Activated effector memory CD4-positive, alpha-beta T cell treated with Interleukin-2 at 50 U/mL for 16 hours (primary cell): ENCODE measurements at regions not wholly inside any gene's neighbourhood (a gene's known extent, or its start where the extent isn't known, plus 50 kb on each side); places are given as distances from the start of the nearest gene placed in this dataset.
"Not testable (repeated sequence)": the region's sequence is repeated elsewhere in the genome, so short reads cannot be mapped to it uniquely, and the experiment has no call there.

Experiments
- DNase-seq: peaks from one replicate; pipeline ENCODE4 v3.0.0-alpha.2; 2020

DNA sequence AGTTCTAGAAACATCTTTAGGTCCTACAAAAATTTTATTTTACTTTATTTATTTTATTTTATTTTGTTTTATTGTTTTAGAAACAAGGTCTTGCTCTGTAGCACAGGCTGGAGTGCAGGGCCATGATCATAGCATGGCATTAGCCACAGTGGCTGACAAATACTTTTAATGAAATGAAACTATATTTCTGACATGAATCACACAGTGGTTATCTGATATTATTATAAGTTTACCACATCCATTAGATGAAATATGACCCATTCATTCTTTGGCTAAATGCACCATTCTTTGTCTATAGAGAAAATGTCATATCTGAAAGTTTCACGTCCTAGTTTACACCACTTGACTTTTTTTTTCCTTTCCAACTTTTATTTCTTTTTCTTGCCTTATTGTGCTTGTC is 613.4 kb upstream of the ADAMTS5 start:
- DNase-seq = no peak

DNA sequence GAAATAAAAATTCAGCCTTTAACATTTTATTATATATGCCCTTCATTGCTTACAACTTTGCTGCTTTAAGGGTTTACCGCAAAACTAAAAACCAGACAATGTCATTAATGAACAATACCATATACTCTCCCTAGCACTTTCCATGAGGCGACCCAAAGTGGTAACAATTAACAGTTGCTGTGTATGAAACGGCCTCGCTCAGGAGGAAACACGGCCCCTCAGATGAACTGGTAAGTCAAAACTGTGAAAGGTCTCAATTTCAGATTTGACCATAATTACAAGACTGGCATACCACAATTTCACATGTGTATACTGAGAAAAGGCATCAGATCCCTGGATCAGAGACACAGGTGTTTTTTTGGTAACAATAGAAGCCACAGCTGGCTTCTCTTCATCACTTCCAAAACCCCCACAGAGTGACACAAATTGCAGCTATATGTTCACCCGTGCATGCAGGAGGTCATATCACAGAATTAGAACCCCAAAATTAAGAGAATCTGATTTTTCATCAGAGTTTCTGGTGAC is 611.9 kb upstream of the ADAMTS5 start:
- no peak for DNase-seq

DNA sequence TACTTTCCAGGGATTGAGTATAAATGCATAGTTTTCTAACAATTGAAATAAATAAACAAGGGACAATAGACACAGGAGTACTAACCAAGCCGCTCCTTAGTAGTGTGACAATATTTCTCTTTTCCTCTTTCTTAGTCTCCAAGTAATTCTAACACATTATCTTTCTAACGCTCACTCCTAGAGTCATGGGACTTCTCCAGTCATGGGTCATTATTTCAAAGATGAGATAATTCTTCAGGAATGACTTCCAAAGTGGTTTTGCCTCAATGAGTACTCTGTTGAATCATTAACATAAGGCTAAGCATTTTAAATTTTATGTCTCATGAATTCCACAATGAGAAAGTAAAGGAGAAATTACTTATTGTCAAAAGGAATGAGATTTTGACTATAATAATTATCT is 605.8 kb upstream of the ADAMTS5 start:
- DNase-seq = no peak

DNA sequence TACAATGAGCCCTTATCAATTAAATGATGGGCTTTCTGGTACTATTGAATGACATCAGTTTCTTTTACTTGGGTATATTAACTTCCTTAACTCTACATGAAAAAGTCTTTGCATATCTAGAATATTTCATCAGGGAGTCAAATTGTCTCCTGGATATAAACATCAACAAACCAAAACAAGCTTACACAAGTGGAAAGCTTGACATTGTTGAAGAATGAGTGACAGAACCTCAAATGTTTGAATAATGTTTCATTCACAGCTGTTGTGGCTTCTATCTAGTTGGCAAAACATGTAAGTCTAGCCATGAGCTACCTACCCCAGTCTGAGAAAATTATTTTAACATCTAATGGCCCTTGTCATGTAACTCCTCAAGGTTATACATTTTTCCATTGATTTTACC is 604.8 kb upstream of the ADAMTS5 start:
- no peak for DNase-seq

DNA sequence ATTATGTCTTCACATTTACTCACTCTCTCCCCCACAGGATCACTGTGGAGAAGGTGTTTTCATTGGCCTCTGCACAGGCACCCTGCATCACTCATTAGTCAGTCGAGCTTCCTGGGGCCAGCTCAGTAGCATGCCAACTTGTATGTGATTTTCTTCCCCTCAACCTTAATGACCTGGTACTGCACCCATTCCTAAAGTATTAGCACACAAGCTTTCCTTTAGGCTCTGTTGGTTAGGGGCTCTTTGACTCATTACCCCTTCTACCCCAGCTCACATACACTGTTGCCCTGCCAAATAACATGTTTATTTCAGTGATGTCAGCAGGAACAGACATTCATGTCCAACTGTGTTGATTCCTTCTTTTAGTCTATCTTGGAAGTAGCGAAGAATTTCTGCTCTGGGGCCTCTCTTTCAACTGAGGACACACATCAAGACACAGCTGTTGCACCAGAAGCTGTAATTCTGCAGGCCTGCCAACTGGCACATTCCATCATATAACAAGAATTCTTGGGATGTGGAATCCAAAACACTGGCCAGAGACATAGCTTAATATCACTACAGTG is 603.5 kb upstream of the ADAMTS5 start:
- DNase-seq = no peak

DNA sequence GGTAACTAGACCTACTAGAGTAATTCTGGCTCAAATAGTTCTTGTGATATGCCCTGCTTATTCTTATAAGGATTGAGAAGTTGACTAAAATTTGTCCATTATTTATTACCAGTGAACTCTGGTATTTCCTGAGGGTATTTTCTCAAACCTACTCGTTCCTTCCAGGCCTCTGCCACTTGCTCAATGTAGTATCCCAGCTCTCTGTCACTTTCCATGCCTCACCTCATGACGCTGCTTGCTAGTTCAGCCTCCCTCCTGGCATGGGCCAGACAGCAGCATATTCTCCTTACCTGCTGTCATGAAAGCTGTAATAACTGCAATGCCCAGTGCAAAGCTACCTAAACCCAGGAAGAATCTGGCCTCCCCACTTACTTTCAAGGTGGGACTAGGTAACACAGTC is 602.9 kb upstream of the ADAMTS5 start:
- no peak for DNase-seq

DNA sequence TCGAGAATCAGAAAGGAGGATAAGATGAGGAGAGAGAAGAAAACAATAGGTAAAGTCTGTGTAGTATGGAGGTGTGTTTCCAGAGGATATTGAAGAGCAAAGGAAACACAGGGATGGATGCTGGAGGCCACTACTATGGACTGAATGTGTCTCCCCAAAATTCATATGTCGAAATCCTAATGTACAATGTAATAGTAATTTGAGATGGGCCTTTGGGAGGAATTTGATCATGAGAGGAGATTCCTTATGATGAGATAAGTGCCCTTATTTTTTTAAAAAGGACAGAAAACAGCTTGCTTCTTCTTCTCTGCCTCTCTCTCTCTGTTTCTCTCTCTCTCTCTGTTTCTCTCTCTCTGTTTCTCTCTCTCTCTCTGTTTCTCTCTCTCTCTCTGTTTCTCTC is 602.2 kb upstream of the ADAMTS5 start:
- DNase-seq = no peak

DNA sequence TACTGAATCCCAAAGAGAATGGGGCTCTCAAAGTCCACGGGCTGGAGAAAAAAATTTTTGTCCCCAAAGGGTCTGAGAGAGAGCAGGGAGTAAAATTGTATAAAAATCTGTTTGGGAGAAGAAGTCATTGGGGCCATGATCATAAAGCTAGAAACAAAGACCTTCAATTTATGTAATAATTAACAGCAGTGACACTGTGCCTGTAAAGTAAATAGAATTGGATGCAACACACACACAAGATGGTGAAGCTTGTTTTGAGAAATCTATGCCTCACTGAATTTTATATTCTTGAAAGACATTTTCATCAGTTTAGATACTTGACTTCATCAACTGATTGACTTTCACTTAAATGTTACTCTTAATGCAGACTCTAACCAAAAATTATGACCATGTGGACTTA is 600.5 kb upstream of the ADAMTS5 start:
- no peak for DNase-seq

DNA sequence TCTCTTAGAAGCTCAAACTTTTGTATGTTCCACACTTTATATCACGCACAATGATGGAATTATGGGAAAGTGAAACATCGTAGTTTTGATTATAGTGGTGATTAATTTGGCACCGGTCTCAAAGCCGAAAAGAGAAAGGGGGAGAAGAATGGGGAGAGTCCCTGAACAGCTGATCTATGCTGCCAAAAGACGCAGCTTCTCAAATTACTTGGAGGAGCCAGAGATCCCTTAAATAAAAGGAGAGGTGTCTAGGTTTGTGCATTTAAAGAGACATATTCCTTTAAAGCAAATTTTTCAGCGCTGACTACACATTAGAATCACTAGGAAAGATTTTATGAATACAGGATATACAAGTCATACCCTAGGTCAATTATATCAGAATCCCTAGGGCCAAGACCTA is 599.6 kb upstream of the ADAMTS5 start:
- no peak for DNase-seq

DNA sequence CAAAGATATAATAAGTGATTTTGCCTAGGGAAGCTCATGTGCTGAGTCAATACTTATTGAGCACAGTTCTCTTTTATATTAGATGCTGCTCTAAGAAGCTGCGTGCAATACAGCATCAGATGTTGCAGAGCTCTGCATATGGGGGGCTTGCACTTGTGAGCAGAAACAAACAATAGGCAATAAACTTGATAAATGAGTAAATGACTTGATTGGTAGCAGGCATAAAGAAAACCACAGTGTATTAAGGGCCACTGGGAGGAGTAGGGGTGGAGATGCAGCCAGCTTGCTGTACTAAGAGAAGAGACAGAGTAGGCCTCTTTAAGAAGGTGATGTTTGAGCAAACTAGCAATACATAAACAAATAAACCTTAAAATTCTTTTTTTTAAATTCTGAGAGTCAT is 598.5 kb upstream of the ADAMTS5 start:
- no peak for DNase-seq

DNA sequence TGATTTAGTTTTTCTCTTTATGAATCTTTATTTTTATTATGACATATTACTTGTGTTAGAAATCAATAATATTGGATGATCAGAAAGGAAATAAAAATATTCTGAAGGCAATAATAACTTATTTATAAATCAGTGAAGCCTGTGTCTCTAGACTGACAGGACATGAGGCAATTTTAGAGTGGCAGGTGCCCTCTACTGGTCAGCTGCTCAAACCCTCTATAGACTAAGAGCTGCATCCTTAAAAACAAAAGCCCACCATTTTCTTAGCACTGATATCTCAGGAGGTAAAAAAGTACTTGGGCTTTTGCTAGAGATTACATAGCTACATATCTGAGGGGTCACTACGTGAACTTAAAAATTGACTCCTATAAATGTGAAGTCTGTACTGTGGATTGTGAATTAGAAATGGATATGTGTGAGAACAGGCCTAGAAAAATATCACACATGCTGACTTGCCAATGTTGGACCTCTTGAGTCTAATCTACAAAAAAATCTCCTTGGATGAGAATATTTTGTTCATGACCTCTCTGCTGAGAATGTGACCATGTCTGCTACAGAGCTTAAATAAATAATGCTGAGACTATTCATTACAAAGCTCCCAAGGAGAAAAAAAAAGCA is 597.9 kb upstream of the ADAMTS5 start:
- DNase-seq = no peak

DNA sequence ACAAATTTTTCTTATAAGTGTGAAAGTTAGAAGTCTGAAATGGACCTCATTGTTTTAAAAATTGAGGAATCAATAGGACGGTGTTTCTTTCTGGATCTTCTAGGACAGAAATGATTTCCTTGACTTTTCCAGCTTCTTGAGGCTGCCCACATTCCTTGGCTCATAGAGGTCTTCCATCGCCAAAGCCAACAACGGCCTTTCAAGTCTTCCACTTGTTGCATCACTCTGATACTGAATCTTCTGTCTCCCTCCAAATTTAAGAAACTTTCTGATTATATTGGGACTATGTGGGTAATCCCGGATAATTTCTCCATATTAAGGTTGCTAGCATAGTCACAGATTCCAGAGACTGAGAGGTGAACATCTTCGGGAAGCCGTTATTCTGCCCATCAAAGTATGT is 595.4 kb upstream of the ADAMTS5 start:
- DNase-seq = no peak

DNA sequence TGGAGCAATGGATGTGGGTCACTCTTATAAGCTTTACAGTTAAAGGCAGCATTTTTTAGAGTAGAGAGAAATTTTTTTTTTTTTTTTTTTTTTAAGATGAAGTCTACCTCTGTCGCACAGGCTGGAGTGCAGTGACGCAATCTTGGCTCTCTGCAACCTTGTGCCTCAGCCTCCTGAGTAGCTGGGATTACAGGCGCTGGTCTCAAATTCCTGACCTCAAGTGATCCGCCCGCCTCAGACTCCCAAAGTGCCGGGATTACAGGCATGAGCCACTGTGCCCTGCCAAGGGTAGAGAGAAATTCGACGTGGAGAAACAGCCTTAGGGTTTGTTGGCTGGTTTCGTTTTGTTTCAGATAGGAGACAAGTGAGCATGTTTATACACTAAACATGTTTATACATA is 594.2 kb upstream of the ADAMTS5 start:
- no peak for DNase-seq

DNA sequence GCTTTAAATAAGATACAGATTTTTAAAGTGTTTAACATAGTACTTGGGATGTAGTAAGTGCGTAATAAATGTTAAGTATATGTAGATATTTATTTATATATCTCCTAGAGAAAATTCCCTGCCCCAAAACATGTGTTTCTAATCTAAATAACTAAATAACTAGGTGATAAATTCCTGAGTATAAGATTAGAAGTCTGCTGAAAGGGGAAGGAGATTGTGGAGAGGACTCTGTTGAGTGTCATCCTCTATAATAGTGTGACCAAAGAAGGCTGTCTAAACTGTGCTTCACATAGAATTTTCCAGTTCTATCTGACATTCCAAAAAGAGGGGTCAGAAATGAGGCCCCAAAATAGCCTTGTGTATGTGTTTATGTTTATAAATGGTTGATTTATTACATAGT is 590.5 kb upstream of the ADAMTS5 start:
- DNase-seq = no peak

DNA sequence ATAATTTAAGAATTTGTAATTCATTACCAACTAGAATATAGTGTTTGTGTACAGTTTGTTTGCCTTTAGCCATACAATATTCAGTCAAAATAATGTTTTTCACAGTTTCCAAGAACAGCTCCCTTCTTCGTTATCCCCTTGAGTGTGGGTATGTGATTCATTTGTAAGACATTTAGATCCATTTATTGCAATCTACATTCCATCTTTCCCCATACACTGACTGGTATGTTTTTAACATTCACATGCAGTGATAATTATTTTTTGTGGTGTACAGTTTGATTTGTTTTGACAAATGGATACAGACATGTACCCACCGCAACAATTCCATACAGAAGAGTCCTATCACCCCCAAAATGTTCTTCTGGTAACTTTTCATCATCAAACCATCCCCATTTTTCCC is 589.1 kb upstream of the ADAMTS5 start:
- DNase-seq = no peak

DNA sequence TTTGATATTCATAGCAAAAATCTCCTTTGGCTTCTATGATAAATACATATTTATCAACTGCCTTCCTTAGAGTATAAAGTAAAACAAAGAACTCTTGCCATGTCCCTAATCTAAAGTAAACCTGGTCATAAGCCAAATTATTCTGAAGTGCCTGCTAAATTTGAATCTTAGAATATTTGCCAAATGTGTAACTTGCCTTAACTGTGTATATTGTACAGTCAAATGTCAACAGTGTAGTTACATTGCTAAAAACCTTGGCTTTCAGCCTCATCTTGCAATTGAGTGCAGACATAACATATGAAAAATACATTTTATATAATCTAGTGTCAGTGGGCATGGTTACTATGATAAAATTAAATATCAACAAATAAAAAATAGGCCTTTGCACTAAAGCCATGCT is 583.4 kb upstream of the ADAMTS5 start:
- no peak for DNase-seq

DNA sequence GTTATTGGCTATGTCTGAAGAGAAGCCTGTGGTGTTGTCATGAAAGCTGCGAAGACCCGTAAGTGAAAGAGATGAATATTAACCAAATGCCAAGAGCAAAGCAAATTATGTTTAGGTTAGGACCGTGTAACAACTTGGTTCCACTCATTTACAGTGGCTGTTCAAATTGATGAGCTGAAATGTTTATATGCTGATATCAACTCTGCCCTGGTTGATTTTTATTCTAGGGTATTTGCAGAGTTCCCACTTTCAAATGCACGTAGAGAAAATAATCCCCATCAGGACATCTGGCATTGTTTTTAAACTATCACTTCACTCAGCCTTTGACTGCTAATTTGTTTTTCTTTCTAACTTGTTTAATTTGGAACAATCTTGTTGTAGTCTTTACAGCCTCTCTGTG is 581.6 kb upstream of the ADAMTS5 start:
- DNase-seq = no peak

DNA sequence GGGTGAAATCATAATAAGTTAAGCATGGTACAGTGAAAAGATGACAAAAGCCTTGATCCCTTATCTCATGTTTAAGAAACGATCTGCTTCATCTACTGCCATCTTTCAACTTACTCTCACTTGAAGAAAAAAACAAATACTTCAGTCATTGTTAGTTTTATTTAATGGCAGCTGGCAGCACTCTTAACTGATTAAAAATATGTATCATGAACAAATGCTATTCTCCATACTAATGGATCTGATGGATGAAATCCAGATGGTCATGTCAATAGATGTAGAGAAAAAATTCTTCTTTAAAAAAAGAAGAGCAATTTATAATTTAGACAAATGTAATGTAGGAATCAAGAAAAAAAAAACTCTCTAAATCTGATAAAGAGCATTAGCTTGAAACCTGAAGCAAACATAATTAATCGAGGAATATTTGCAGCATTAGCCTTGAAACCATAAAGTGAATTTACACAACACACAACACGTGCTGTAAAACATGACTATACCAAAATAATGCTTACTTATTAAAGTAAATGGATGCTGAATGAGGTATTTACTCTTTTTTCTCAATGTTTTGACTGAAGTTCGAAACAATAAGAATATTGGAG is 579.0 kb upstream of the ADAMTS5 start:
- DNase-seq = no peak

DNA sequence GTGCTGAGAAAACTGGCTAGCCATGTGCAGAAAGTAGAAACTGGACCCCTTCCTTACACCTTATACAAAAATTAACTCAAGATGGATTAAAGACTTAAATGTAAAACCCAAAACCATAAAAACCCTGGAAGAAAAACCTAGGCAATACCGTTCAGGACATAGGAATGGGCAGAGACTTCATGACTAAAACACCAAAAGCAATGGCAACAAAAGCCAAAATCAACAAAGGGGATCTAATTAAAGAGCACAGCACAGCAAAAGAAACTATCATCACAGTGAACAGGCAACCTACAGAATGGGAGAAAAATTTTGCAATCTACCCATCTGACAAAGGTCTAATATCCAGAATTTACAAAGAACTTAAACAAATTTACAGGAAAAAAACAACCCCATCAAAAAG is 575.2 kb upstream of the ADAMTS5 start:
- not testable (repeated sequence) for DNase-seq

DNA sequence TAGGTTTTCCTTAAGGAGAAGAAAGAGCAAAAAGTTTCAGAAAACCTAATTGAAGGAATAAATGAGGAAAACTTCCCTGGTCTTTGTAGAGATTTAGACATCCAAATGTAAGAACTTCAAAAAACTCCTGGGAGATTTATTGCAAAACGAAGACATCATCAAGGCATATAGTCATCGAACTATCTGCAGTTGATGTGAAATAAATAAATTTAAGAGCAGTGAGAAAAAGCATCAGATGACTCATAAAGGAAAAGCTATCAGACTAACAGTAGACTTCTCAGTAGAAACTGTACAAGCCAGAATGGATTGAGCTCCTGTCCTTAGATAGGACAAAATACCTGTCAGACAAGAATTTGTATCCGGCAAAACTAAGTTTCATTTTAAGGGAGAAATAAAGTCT is 569.4 kb upstream of the ADAMTS5 start:
- DNase-seq = no peak

DNA sequence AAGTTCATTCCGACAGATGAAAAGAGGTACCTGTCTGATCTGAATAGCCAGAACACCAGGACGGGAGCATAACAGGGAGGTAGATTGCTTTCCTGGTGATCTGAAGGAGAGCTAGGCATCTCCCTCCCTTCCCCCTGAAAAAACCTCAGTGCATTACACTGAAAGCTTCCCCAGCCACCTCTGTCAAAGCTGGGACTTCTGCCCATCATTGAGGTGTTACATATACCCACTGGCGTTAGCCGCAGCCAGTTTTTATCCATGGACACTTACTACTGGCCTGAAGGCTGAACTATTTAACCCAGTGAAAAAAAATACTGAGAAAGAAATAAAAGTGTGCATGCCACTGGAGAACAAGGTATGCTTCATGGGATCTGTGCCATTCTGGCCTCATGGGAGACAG is 568.3 kb upstream of the ADAMTS5 start:
- no peak for DNase-seq

DNA sequence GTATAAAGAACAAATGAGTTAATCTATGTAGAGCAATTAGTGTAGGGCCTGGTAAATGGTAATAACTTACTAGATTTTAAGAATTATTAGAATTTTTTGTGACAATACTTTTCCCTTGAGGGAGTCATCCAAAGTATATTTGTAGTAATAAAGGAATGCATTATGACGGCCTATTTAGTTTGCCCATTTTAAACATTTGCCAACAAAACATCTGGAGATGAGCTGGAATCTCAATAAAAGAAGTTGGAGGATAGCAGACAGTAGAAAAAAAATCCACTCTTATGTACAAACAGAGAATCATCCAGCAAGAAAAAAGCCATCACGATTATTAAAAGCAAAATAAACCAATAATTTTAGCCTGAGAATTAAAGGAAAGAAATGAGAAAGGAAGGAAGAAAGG is 567.3 kb upstream of the ADAMTS5 start:
- DNase-seq = no peak

DNA sequence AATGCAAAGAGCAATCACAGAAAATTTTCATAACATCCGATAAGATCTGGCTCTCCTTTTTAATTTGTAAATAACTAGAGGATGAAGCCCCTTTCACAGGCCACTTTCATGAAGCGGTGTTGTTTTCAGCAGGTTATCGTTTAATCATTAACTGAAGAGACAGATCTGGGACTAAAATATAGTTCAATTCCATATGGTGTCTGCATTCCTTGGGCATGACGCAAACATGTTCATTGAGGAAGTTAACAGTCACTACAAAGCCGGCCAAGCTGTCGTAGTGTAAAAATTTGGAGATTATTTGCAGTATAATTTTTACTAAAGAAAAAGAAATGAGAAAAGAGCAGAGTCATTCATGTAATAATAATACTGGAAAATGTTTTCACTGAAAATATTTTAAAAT is 565.2 kb upstream of the ADAMTS5 start:
- DNase-seq = no peak

DNA sequence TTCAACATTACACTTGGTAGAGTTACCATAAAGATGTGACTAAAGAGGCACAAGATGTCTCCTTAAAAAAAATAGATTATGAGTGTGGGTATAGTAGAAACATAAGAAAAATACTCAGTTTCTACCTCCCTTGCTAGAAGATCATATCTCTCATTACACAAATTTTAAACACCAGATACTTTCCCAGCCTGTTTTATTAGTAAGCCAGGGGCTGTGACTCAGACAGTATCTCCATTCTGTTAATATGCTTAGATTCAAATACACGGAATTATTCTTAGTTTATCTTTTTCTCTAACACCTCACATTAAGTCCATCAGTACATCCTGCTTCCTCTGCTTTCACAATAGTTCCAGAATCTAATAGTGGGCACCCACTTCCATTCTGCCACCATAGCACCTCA is 561.8 kb upstream of the ADAMTS5 start:
- DNase-seq = no peak

DNA sequence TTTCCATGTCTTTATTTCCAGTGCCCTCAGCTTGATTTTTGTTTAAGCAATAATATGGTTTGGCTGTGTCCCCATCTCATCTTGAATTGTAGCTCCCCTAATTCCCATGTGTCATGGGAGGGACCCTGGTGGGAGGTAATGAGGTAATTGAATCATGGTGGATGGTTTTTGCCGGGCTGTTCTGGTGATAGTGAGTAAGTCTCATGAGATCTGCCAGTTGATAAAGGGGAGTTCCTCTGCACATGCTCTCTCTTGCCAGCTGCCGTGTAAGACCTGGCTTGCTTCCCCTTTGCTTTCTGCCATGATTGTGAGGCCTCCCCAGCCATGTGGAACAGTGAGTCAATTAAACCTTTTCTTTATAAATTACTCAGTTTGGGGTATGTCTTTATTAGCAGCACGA is 559.6 kb upstream of the ADAMTS5 start:
- no peak for DNase-seq
